Type B pancreatic cell (in vitro differentiated cells): ENCODE measurements at regions not wholly inside any gene's neighbourhood (a gene's known extent, or its start where the extent isn't known, plus 50 kb on each side); places are given as distances from the start of the nearest gene placed in this dataset.

Experiments used
- DNase-seq: peaks from one replicate; pipeline ENCODE4 v3.0.0; 2021; ENCODE audit warnings: mixed read lengths; ENCODE audit not compliant: unreplicated experiment; ENCODE audit errors: extremely low spot score
- H3K27ac Mint-ChIP-seq: 2 replicates; pipeline ENCODE4 v1.8.0; 2021; ENCODE audit warnings: mild to moderate bottlenecking, mixed read lengths
- H3K27me3 Mint-ChIP-seq: 2 replicates; pipeline ENCODE4 v1.8.0; 2021; ENCODE audit warnings: mixed read lengths
- H3K36me3 Mint-ChIP-seq: 2 replicates; pipeline ENCODE4 v1.8.0; 2021; ENCODE audit warnings: mixed read lengths
- H3K4me1 Mint-ChIP-seq: one replicate; pipeline ENCODE4 v1.8.0; 2021; ENCODE audit warnings: mixed read lengths; ENCODE audit not compliant: unreplicated experiment
- H3K4me3 Mint-ChIP-seq: 2 replicates; pipeline ENCODE4 v1.8.0; 2021; ENCODE audit warnings: mild to moderate bottlenecking, mixed read lengths
- H3K9me3 Mint-ChIP-seq: 2 replicates; pipeline ENCODE4 v1.8.0; 2021; ENCODE audit warnings: mixed read lengths
- CTCF ChIP-seq: fragments of 200-600 bp; sonication (generic); conservative IDR thresholded peaks from 2 replicates; pipeline ENCODE4 v1.5.0; 2021; ENCODE audit warnings: antibody characterized with exemption, mild to moderate bottlenecking

DNA sequence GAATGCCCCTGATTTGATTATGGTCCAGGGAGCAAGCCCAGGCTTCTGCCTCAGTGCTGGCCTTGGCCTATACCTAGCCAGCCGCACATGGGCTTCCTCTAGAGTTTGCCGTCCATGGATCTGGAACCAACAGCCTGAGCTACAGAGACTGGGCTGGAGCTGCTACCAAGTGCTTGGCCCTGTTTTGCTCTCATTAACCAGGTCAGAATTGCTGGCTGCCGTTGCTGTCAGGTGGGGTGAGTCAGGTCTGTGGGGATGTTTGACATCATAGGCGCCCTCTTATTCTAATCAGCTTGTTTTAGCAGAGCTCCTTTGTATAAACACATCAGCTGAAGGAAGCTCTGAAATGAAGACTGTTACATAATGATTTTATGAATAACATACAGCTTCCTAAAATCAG, 83.1 kb upstream of the PHACTR2 start:
- H3K27ac Mint-ChIP-seq: no peak overlapping the region
- H3K36me3 Mint-ChIP-seq: no peaks in the 10 kb centered on the region
- no peak for TF ChIP-seq CTCF
- H3K4me3 Mint-ChIP-seq: no peak overlapping the region
- no peaks in the 10 kb centered on the region for H3K27me3 Mint-ChIP-seq
- no peaks in the 10 kb centered on the region for H3K9me3 Mint-ChIP-seq
- DNase-seq: no peak
- peaks cover 9% of the 10 kb centered on the region for H3K4me1 Mint-ChIP-seq

DNA sequence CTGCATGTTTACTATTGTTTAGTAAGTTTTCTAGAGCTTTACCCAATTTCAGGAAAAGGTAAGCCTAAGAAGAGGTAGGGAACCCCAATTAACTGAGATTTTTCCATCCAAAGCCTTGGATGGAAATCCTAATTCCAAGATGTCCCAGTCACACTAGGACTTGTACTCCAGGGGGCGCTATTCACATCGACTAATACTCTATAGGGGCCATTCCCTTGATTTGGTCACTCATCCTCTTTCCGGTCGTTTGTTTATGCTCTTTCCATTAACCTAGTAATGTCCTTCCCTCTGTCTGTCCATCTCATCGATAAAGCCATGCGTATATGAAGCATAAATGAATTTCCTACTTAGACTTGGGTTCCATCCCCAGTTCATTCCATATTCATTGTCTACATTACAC, 80.8 kb upstream of the FUCA2 start:
- no peak overlapping the region for H3K4me3 Mint-ChIP-seq
- peak; percentile 62 for TF ChIP-seq CTCF
- peaks cover 9% of the 10 kb centered on the region for H3K4me1 Mint-ChIP-seq
- H3K27me3 Mint-ChIP-seq: no peaks in the 10 kb centered on the region
- no peaks in the 10 kb centered on the region for H3K36me3 Mint-ChIP-seq
- no peak for DNase-seq
- no peak overlapping the region for H3K27ac Mint-ChIP-seq
- peaks cover 4% of the 10 kb centered on the region for H3K9me3 Mint-ChIP-seq

- peaks cover 4% of the 10 kb centered on the region for H3K9me3 Mint-ChIP-seq
- peaks cover 9% of the 10 kb centered on the region for H3K4me1 Mint-ChIP-seq
- TF ChIP-seq CTCF: no peak
- no peak overlapping the region for H3K27ac Mint-ChIP-seq
- no peaks in the 10 kb centered on the region for H3K27me3 Mint-ChIP-seq
- no peak for DNase-seq
- H3K36me3 Mint-ChIP-seq: no peaks in the 10 kb centered on the region
- H3K4me3 Mint-ChIP-seq: no peak overlapping the region
These were observed 79.9 kb upstream of the FUCA2 start for GRCh38 chr6:143591441-143591840.

GRCh38 chr6:143589162-143589561, 77.6 kb upstream of the FUCA2 start:
- Mint-ChIP-seq H3K4me3 (no peak overlapping the region), H3K36me3 (no peaks in the 10 kb centered on the region), H3K27ac (no peak overlapping the region), H3K9me3 (peaks cover 4% of the 10 kb centered on the region), H3K4me1 (no peaks in the 10 kb centered on the region), H3K27me3 (no peaks in the 10 kb centered on the region)
- no peak for TF ChIP-seq CTCF
- DNase-seq: no peak

- Mint-ChIP-seq H3K4me1 (no peaks in the 10 kb centered on the region), H3K27me3 (no peaks in the 10 kb centered on the region), H3K36me3 (no peaks in the 10 kb centered on the region), H3K4me3 (no peak overlapping the region), H3K27ac (no peak overlapping the region), H3K9me3 (peaks cover 4% of the 10 kb centered on the region)
- TF ChIP-seq CTCF: no peak
- DNase-seq: no peak
These were observed 75.0 kb upstream of the FUCA2 start for GRCh38 chr6:143586557-143586956.

DNA sequence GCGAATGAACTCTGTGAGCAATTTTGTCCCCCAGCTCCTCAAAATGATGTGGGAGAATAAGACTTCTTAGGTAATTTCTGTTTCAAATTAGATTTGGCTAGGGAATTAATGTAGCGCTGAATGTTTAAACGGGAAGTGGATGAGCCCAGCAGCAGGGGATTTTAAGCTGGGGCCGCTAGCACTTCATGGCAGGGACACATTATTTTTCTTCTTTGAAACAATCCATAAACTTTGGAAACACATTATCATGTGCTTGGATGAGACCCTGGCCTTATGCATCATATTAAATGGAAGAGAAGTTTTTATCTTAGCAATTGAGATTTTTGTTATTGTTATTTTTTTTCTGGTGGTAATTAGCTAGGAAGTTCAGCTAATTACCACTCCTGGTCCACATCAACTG, 74.2 kb upstream of the FUCA2 start:
- Mint-ChIP-seq H3K27ac (no peak overlapping the region), H3K36me3 (no peaks in the 10 kb centered on the region), H3K27me3 (no peaks in the 10 kb centered on the region), H3K9me3 (peaks cover 4% of the 10 kb centered on the region), H3K4me3 (no peak overlapping the region), H3K4me1 (no peaks in the 10 kb centered on the region)
- TF ChIP-seq CTCF: no peak
- DNase-seq: no peak
